ENCODE measurements at regions not wholly inside any gene's neighbourhood (a gene's known extent, or its start where the extent isn't known, plus 50 kb on each side); places are given as distances from the start of the nearest gene placed in this dataset.

DNA sequence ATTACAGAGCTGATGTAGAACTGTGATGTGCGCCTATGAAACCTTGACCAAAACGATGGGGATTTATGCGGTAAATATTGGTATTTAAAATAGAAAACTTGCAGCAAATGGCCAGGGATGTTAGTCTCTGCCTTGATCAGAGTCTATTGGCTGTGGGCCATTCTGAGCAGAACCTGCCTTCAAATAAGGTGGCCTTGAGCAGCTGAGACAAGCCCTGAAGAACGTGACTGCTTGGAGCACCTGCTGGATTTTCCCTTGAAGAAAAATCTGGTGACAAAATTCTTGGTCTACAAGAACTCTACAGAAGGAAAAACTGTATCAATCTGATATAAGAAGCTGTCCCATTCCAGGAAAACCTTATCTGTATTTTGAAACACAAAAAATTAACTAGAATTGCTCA, 820.1 kb upstream of the EPHA6 start:
- TF ChIP-seq, protein P1, sequence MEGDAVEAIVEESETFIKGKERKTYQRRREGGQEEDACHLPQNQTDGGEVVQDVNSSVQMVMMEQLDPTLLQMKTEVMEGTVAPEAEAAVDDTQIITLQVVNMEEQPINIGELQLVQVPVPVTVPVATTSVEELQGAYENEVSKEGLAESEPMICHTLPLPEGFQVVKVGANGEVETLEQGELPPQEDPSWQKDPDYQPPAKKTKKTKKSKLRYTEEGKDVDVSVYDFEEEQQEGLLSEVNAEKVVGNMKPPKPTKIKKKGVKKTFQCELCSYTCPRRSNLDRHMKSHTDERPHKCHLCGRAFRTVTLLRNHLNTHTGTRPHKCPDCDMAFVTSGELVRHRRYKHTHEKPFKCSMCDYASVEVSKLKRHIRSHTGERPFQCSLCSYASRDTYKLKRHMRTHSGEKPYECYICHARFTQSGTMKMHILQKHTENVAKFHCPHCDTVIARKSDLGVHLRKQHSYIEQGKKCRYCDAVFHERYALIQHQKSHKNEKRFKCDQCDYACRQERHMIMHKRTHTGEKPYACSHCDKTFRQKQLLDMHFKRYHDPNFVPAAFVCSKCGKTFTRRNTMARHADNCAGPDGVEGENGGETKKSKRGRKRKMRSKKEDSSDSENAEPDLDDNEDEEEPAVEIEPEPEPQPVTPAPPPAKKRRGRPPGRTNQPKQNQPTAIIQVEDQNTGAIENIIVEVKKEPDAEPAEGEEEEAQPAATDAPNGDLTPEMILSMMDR (conservative IDR thresholded peaks at IDR 0.05), result no peak
- TF ChIP-seq ZFX (IDR thresholded peaks at IDR 0.05), result no peak

Data from C4-2B (cell line).